ENCODE measurements at regions not wholly inside any gene's neighbourhood (a gene's known extent, or its start where the extent isn't known, plus 50 kb on each side); places are given as distances from the start of the nearest gene placed in this dataset.

- no peak for DNase-seq (ENCODE audit: low read depth in 2 of 2)
- no peak for TF ChIP-seq CTCF (IDR thresholded peaks at IDR 0.05; ENCODE audit: low read depth, low read length)
Observed at GRCh38 chr4:135194477-135194876, 992.9 kb upstream of the PABPC4L start.

DNA sequence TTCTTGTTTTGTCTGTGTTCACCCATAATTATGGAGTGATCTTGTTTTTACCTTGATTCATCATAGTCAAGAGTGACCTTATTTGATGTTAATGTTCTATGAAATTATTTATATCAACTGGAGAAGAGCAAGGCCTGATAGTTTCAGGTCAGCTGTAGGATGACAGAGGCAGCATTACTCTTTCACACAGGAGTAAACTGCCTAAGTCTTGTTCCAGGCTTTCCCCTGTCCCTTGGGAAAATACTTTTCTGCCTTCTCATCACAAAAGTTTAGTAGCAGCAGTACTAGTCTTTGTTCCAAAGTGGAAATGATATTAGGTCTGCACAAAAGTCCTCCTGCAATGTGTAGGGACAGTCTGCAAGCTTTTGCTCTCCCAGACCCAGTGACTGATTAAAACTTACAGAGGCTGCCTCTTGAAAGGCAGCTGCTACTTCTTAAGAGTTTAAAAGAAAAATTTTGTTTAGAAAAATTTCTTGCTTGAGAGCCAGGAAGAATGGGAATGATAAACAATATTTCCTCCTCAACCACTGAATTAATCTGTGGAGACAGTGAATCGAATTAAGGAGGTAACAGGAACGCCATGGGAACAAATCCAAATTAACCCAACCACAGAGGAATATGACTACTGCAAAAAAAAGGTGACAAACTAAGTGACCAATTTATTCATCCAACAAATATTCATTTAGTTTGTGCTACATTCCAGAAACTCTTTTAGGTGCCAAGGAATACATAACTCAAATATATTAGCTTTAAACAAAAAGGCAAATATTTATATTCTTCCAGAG lies 991.4 kb upstream of the PABPC4L start:
- H3K4me3 ChIP-seq (replicated peaks in 1 of 2; ENCODE audit: low read depth in 2 of 2, low read length in 2 of 2): no peak overlapping the region
- peak in 1 of 2 donors; percentile 30 for DNase-seq (ENCODE audit: low read depth in 2 of 2)
- TF ChIP-seq CTCF (IDR thresholded peaks at IDR 0.05; ENCODE audit: low read depth, low read length): no peak

More at GRCh38 chr4:135194477-135194876, 992.9 kb upstream of the PABPC4L start:
- H3K4me3 ChIP-seq (replicated peaks in 1 of 2; ENCODE audit: low read depth in 2 of 2, low read length in 2 of 2): no peak overlapping the region

DNA sequence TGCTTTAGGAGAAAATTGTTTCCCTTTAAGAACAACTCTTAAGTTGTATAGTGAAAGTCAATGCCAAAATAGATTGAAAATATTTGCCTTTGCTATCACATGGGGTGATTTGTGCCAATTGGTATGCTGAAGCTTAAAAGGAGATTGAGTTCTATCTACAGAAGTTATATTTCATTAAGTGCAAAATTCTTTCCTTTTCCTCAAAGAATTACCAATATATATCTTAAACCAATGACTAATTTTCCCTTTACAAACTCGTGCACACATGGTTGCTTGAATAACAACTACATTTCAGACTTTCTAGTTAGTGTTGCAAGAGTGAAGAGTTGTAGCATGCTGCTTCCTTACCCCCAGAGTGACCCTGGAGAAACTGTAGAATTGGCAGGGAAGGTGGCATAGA lies 990.0 kb upstream of the PABPC4L start:
- no peak overlapping the region for H3K4me3 ChIP-seq (replicated peaks in 1 of 2; ENCODE audit: low read depth in 2 of 2, low read length in 2 of 2)
- no peak for TF ChIP-seq CTCF (IDR thresholded peaks at IDR 0.05; ENCODE audit: low read depth, low read length)
- no peak for DNase-seq (ENCODE audit: low read depth in 2 of 2)

DNA sequence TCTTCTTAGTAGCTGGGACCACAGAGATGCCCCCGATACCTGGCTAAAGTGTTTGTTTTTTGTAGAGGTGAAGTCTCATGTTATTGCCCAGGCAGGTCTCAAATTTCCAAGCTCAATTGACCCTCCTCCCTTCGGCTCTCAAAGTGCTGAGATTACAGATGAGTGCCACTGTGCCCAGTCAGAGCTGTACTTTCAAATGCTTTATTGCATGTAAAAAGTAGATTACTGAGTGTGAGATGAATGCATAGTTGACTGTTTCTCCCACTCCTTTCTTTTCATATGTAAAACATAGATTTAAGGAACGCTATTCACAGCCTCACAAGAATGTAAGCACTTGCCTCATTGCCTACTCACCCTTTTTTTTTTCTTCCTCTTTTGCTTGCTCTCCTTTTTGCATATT lies 984.4 kb upstream of the PABPC4L start:
- no peak for TF ChIP-seq CTCF (IDR thresholded peaks at IDR 0.05; ENCODE audit: low read depth, low read length)
- no peak for DNase-seq (ENCODE audit: low read depth in 2 of 2)
- no peak overlapping the region for H3K4me3 ChIP-seq (replicated peaks in 1 of 2; ENCODE audit: low read depth in 2 of 2, low read length in 2 of 2)

- H3K4me3 ChIP-seq (replicated peaks in 1 of 2; ENCODE audit: low read depth in 2 of 2, low read length in 2 of 2): no peak overlapping the region
- no peak for DNase-seq (ENCODE audit: low read depth in 2 of 2)
- no peak for TF ChIP-seq CTCF (IDR thresholded peaks at IDR 0.05; ENCODE audit: low read depth, low read length)
Observed at GRCh38 chr4:135185256-135185655, 983.7 kb upstream of the PABPC4L start.

- H3K4me3 ChIP-seq (replicated peaks in 1 of 2; ENCODE audit: low read depth in 2 of 2, low read length in 2 of 2): no peak overlapping the region
- no peak for DNase-seq (ENCODE audit: low read depth in 2 of 2)
- TF ChIP-seq CTCF (IDR thresholded peaks at IDR 0.05; ENCODE audit: low read depth, low read length): no peak
Observed at GRCh38 chr4:135184715-135185114, 983.1 kb upstream of the PABPC4L start.

DNA sequence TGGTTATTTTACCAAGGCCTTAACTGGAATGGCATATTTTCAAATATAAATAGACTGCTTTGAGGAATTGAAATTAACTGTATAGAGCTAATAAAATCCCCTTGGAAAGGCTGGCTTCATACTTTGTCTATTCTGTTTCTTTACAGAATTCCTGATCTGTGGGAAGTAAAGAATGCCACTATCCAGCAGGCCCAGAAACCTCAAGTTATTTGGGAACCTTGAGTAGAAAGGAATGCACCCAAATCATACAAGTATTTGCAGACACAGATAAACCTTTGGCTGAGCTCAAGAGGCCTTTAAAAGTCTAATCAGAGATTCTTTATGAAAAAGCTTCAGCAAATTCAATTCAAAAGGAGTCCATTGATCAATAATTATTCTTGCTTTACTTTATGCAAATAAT lies 975.7 kb upstream of the PABPC4L start:
- no peak overlapping the region for H3K4me3 ChIP-seq (replicated peaks in 1 of 2; ENCODE audit: low read depth in 2 of 2, low read length in 2 of 2)
- TF ChIP-seq CTCF (IDR thresholded peaks at IDR 0.05; ENCODE audit: low read depth, low read length): no peak
- no peak for DNase-seq (ENCODE audit: low read depth in 2 of 2)
